H9 (cell line): ENCODE measurements at regions not wholly inside any gene's neighbourhood (a gene's known extent, or its start where the extent isn't known, plus 50 kb on each side); places are given as distances from the start of the nearest gene placed in this dataset.
A peak's percentile ranks its signal among the peaks of the same experiment; 100 is the strongest.

Experiments used
- DNase-seq: peaks from one replicate; pipeline ENCODE4 v3.0.0-alpha.2; 2017
- H2AFZ ChIP-seq: one replicate; pipeline ENCODE4 v1.6.1; 2013; ENCODE audit warnings: mild to moderate bottlenecking, low read length, control low read depth, moderate library complexity
- H2AK5ac ChIP-seq: 2 replicates; pipeline ENCODE4 v1.6.1; 2013; ENCODE audit warnings: low read length, control low read depth, mixed read lengths; ENCODE audit not compliant: insufficient read length
- H2BK120ac ChIP-seq: one replicate; pipeline ENCODE4 v1.6.1; 2013; ENCODE audit warnings: low read depth, mild to moderate bottlenecking, low read length, control low read depth, inconsistent platforms; ENCODE audit not compliant: poor library complexity, severe bottlenecking
- H2BK12ac ChIP-seq: 2 replicates; pipeline ENCODE4 v1.6.1; 2013; ENCODE audit warnings: low read length, control low read depth, mixed read lengths, low read depth; ENCODE audit not compliant: insufficient read length
- H2BK15ac ChIP-seq: 2 replicates; pipeline ENCODE4 v1.6.1; 2013; ENCODE audit warnings: low read depth, low read length, control low read depth
- H2BK20ac ChIP-seq: one replicate; pipeline ENCODE4 v1.6.1; 2013; ENCODE audit warnings: low read depth, mild to moderate bottlenecking, low read length, control low read depth, inconsistent platforms; ENCODE audit not compliant: poor library complexity, severe bottlenecking
- H2BK5ac ChIP-seq: 2 replicates; pipeline ENCODE4 v1.6.1; 2013; ENCODE audit warnings: low read length, control low read depth, mixed read lengths; ENCODE audit not compliant: insufficient read length
- H3K14ac ChIP-seq: 2 replicates; pipeline ENCODE4 v1.6.1; 2013; ENCODE audit warnings: low read length, control low read depth; ENCODE audit not compliant: insufficient read depth
- H3K18ac ChIP-seq: 2 replicates; pipeline ENCODE4 v1.6.1; 2013; ENCODE audit warnings: low read depth, mild to moderate bottlenecking, mixed read lengths, low read length, control low read depth; ENCODE audit not compliant: insufficient read length
- H3K23ac ChIP-seq: 2 replicates; pipeline ENCODE4 v1.6.1; 2013; ENCODE audit warnings: low read length, control low read depth, mixed read lengths, low read depth; ENCODE audit not compliant: insufficient read length
- H3K23me2 ChIP-seq: 2 replicates; pipeline ENCODE4 v1.6.1; 2013; ENCODE audit warnings: low read depth, mild to moderate bottlenecking, mixed read lengths, low read length, control low read depth; ENCODE audit not compliant: insufficient read length, poor library complexity, severe bottlenecking
- H3K27ac ChIP-seq: 2 replicates; pipeline ENCODE4 v1.5.1; 2013; ENCODE audit warnings: low read length, control low read depth, mixed read lengths, low read depth; ENCODE audit not compliant: insufficient read length
- H3K27me3 ChIP-seq: 2 replicates; pipeline ENCODE4 v1.6.1; 2013; ENCODE audit warnings: low read length, control low read depth, inconsistent platforms; ENCODE audit not compliant: insufficient read depth
- H3K4ac ChIP-seq: 2 replicates; pipeline ENCODE4 v1.6.1; 2013; ENCODE audit warnings: low read depth, mild to moderate bottlenecking, control low read depth, inconsistent platforms, low read length, moderate library complexity
- H3K4me1 ChIP-seq: 2 replicates; pipeline ENCODE4 v1.6.1; 2013; ENCODE audit warnings: low read length, control low read depth, inconsistent platforms; ENCODE audit not compliant: insufficient read depth
- H3K4me2 ChIP-seq: 2 replicates; pipeline ENCODE4 v1.6.1; 2013; ENCODE audit warnings: low read length, control low read depth, mixed read lengths; ENCODE audit not compliant: insufficient read length, insufficient read depth
- H3K56ac ChIP-seq: 2 replicates; pipeline ENCODE4 v1.6.1; 2013; ENCODE audit warnings: low read depth, mild to moderate bottlenecking, mixed read lengths, low read length, control low read depth; ENCODE audit not compliant: insufficient read length
- H3K79me1 ChIP-seq: 2 replicates; pipeline ENCODE4 v1.6.1; 2013; ENCODE audit warnings: low read depth, mild to moderate bottlenecking, moderate library complexity, low read length, control low read depth, inconsistent platforms; ENCODE audit not compliant: insufficient read depth, poor library complexity, severe bottlenecking
- H3K79me2 ChIP-seq: 2 replicates; pipeline ENCODE4 v1.6.1; 2013; ENCODE audit warnings: low read length, control low read depth, inconsistent platforms; ENCODE audit not compliant: insufficient read depth
- H3K9ac ChIP-seq: 2 replicates; pipeline ENCODE4 v1.6.1; 2013; ENCODE audit warnings: low read length, control low read depth, mixed read lengths; ENCODE audit not compliant: insufficient read length; ENCODE audit errors: extremely low read depth
- H3K9me3 ChIP-seq: one replicate; pipeline ENCODE4 v1.6.1; 2013; ENCODE audit warnings: low read depth, low read length, inconsistent platforms; ENCODE audit not compliant: control insufficient read depth
- H3T11ph ChIP-seq: one replicate; pipeline ENCODE4 v1.6.1; 2013; ENCODE audit warnings: mild to moderate bottlenecking, low read length, control low read depth, inconsistent platforms
- H4K20me1 ChIP-seq: one replicate; pipeline ENCODE4 v1.6.1; 2013; ENCODE audit not compliant: control insufficient read depth, insufficient read length, insufficient read depth
- H4K5ac ChIP-seq: 2 replicates; pipeline ENCODE4 v1.6.1; 2013; ENCODE audit warnings: low read depth, mild to moderate bottlenecking, mixed read lengths, low read length, control low read depth; ENCODE audit not compliant: insufficient read length
- H4K8ac ChIP-seq: replicated peaks from 2 replicates; pipeline ENCODE4 v1.6.1; 2013; ENCODE audit warnings: low read length, control low read depth, mixed read lengths, low read depth; ENCODE audit not compliant: insufficient read length
- H4K91ac ChIP-seq: 2 replicates; pipeline ENCODE4 v1.6.1; 2013; ENCODE audit warnings: low read depth, mild to moderate bottlenecking, moderate library complexity, mixed read lengths, low read length, control low read depth; ENCODE audit not compliant: insufficient read length
- H3K27ac Mint-ChIP-seq, 3 experiments: 2 replicates in 2 of 3; 3 replicates in 1 of 3; pipeline ENCODE4 v1.8.0; 2020 to 2021; ENCODE audit warnings: mixed read lengths in 3 of 3, mild to moderate bottlenecking in 1 of 3, moderate library complexity in 1 of 3
- H3K27me3 Mint-ChIP-seq: 2 replicates; pipeline ENCODE4 v1.8.0; 2021; ENCODE audit warnings: low read depth, mild to moderate bottlenecking, moderate library complexity, mixed read lengths
- H3K36me3 Mint-ChIP-seq, 3 experiments: 2 replicates in 2 of 3; 3 replicates in 1 of 3; pipeline ENCODE4 v1.8.0; 2020 to 2021; ENCODE audit warnings: low read depth in 3 of 3, mixed read lengths in 3 of 3; ENCODE audit not compliant: insufficient read depth in 1 of 3
- H3K4me1 Mint-ChIP-seq, 2 experiments: 2 replicates each; pipeline ENCODE4 v1.8.0; 2020; ENCODE audit warnings: mixed read lengths in 2 of 2
- H3K4me3 Mint-ChIP-seq, 2 experiments: 2 replicates in 1 of 2; 3 replicates in 1 of 2; pipeline ENCODE4 v1.8.0; 2020 to 2021; ENCODE audit warnings: mild to moderate bottlenecking in 2 of 2, mixed read lengths in 2 of 2, moderate library complexity in 1 of 2
- H3K9me3 Mint-ChIP-seq, 2 experiments: 2 replicates in 1 of 2; 3 replicates in 1 of 2; pipeline ENCODE4 v1.8.0; 2020; ENCODE audit warnings: mild to moderate bottlenecking in 2 of 2, mixed read lengths in 2 of 2, moderate library complexity in 1 of 2
- WGBS: extraction: QIAGEN DNeasy Blood & Tissue Kit; methylation state at CpG from one replicate; pipeline ENCODE4 v1.1.7; 2013; ENCODE audit warnings: missing lambda C conversion rate, low lambda C conversion rate, mixed read lengths; ENCODE audit not compliant: insufficient read length; ENCODE audit errors: extremely low coverage; 5-methylcytosine and 5-hydroxymethylcytosine counted together
- TF ChIP-seq, protein P1 (sequence below): fragments of 200-600 bp; sonication (generic); conservative IDR thresholded peaks from 3 replicates; pipeline ENCODE4 v1.8.0; 2021; ENCODE audit warnings: antibody characterized with exemption, mild to moderate bottlenecking

DNA sequence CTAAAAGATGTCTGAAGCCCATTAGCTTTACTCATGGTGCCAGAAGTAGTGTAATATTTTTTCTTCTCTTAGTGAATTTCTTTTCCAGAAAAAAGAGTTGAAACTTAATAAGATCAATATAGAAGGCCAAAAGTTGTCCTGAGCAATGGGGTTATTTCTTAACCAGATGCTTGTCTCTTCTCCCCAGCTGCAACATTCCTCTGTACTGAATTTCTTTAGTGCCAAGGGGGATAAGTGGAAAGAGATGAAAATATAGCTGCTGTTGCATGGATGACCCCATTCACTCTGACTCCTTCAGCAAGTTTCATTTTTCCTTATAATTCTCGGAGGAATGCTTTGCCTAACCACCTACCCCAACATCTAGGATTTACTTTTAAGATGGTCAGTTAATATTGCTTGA is 675.0 kb downstream of the USP25 start:
- no peak overlapping the region for H2BK120ac ChIP-seq
- TF ChIP-seq, protein P1, sequence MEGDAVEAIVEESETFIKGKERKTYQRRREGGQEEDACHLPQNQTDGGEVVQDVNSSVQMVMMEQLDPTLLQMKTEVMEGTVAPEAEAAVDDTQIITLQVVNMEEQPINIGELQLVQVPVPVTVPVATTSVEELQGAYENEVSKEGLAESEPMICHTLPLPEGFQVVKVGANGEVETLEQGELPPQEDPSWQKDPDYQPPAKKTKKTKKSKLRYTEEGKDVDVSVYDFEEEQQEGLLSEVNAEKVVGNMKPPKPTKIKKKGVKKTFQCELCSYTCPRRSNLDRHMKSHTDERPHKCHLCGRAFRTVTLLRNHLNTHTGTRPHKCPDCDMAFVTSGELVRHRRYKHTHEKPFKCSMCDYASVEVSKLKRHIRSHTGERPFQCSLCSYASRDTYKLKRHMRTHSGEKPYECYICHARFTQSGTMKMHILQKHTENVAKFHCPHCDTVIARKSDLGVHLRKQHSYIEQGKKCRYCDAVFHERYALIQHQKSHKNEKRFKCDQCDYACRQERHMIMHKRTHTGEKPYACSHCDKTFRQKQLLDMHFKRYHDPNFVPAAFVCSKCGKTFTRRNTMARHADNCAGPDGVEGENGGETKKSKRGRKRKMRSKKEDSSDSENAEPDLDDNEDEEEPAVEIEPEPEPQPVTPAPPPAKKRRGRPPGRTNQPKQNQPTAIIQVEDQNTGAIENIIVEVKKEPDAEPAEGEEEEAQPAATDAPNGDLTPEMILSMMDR, result no peak
- no peaks in the 10 kb centered on the region for H3K27me3 ChIP-seq
- H3K4ac ChIP-seq, result no peak overlapping the region
- H3K9me3 ChIP-seq, result no peaks in the 10 kb centered on the region
- no peak overlapping the region for H4K5ac ChIP-seq
- no CpG with 5 or more reads among the region's 1 CpG for WGBS
- Mint-ChIP-seq H3K9me3 (no peaks in the 10 kb centered on the region; a peak in 1 of 5 replicates), H3K27ac (0 out of 7 replicates have a peak overlapping the region, but pooled peaks of 1 of the 3 experiments have one; percentile 17), H3K27me3 (no peaks in the 10 kb centered on the region), H3K4me1 (no peaks in the 10 kb centered on the region), H3K4me3 (no peak overlapping the region), H3K36me3 (no peaks in the 10 kb centered on the region)
- no peak overlapping the region for H3K14ac ChIP-seq
- no peaks in the 10 kb centered on the region for H3K23me2 ChIP-seq
- H3K79me1 ChIP-seq, result no peaks in the 10 kb centered on the region
- no peak overlapping the region for H2AFZ ChIP-seq
- no peak overlapping the region for H4K91ac ChIP-seq
- H3K27ac ChIP-seq, result no peak overlapping the region
- H2BK12ac ChIP-seq, result no peak overlapping the region
- DNase-seq, result no peak
- H4K8ac ChIP-seq, result no peak overlapping the region
- H3K9ac ChIP-seq, result no peak overlapping the region
- H3K4me2 ChIP-seq, result no peak overlapping the region
- no peak overlapping the region for H2AK5ac ChIP-seq
- H3K4me1 ChIP-seq, result no peaks in the 10 kb centered on the region
- H4K20me1 ChIP-seq, result no peaks in the 10 kb centered on the region
- no peak overlapping the region for H2BK5ac ChIP-seq
- no peak overlapping the region for H3T11ph ChIP-seq
- H3K56ac ChIP-seq, result no peak overlapping the region
- H3K18ac ChIP-seq, result no peak overlapping the region
- H3K23ac ChIP-seq, result no peak overlapping the region
- no peak overlapping the region for H2BK20ac ChIP-seq
- H2BK15ac ChIP-seq, result no peak overlapping the region
- no peaks in the 10 kb centered on the region for H3K79me2 ChIP-seq
